Spleen (tissue), 7 donors: ENCODE measurements at regions not wholly inside any gene's neighbourhood (a gene's known extent, or its start where the extent isn't known, plus 50 kb on each side); places are given as distances from the start of the nearest gene placed in this dataset.

Experiments
- POLR2A ChIP-seq, 3 donors: fragments of 450-650 bp; IDR thresholded peaks; one replicate each; pipeline ENCODE4 v1.5.1; 2017; ENCODE audit warnings: antibody characterized with exemption in 3 of 3, mild to moderate bottlenecking in 1 of 3
- POLR2AphosphoS5 ChIP-seq, 3 donors: sonication (generic); formaldehyde crosslinking; IDR thresholded peaks; one replicate each; pipeline ENCODE4 v1.5.1; 2017; ENCODE audit warnings: antibody characterized with exemption in 3 of 3
- TF ChIP-seq, protein P1 (sequence below), 11 experiments: fragments of 200-600 bp in 7 of 11; fragments of 450-650 bp in 4 of 11; sonication (generic) in 4 of 11; IDR thresholded peaks in 8 of 11; conservative IDR thresholded peaks in 3 of 11; 1 replicate in 7 of 11; 2 replicates in 4 of 11; pipeline versions ENCODE4 v1.4.0 to v1.8.0; 2016 to 2021; ENCODE audit warnings: antibody characterized with exemption in 11 of 11, inconsistent platforms in 4 of 11, mild to moderate bottlenecking in 1 of 11
- donor health status: DM: no; HTN: no; CAD: no; lungs with moderate emphysema.
- donor health status: DM: no; HTN: no; CAD: no.
- donor health status: DM: no; HTN: no; CAD: no.

DNA sequence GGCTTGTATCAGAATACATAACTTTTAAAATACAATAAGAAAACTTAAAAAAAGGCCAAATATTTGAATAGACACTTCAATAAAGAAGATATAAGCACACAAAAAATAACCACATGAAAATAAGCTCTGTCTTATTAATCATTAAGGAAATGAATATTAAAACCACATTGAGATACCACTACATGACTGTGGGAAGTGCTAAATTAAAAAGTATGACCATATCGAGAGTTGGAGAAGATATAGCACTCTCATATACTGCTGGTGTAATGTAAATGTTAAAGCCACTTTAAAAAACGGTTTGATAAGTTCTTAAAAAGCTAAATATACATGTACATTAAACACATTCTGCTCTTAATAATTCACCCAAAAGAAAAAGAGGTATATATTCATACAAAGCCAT, 104.6 kb upstream of the TRIB2 start:
- TF ChIP-seq, protein P1, sequence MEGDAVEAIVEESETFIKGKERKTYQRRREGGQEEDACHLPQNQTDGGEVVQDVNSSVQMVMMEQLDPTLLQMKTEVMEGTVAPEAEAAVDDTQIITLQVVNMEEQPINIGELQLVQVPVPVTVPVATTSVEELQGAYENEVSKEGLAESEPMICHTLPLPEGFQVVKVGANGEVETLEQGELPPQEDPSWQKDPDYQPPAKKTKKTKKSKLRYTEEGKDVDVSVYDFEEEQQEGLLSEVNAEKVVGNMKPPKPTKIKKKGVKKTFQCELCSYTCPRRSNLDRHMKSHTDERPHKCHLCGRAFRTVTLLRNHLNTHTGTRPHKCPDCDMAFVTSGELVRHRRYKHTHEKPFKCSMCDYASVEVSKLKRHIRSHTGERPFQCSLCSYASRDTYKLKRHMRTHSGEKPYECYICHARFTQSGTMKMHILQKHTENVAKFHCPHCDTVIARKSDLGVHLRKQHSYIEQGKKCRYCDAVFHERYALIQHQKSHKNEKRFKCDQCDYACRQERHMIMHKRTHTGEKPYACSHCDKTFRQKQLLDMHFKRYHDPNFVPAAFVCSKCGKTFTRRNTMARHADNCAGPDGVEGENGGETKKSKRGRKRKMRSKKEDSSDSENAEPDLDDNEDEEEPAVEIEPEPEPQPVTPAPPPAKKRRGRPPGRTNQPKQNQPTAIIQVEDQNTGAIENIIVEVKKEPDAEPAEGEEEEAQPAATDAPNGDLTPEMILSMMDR (IDR thresholded peaks at IDR 0.05 in 8 of 11, conservative IDR thresholded peaks at IDR 0.05 in 3 of 11) = no peak
- TF ChIP-seq POLR2A (IDR thresholded peaks at IDR 0.05) (no peak), POLR2AphosphoS5 (IDR thresholded peaks at IDR 0.05) (no peak)
